Natural killer cell (primary cell): ENCODE measurements at regions not wholly inside any gene's neighbourhood (a gene's known extent, or its start where the extent isn't known, plus 50 kb on each side); places are given as distances from the start of the nearest gene placed in this dataset.
A peak's percentile ranks its signal among the peaks of the same experiment; 100 is the strongest.

Source experiments
- ATAC-seq, 3 donors: fragments of 150-1000 bp in 2 of 3; fragments of 200-7000 bp in 1 of 3; cut with Tn5 transposase; 1 replicate in 1 of 3; 2 replicates in 2 of 3; pipeline ENCODE4 v1.10.0; 2021; ENCODE audit warnings: mild to moderate bottlenecking in 2 of 3, moderate library complexity in 2 of 3
- DNase-seq, 2 donors: peaks; one replicate each; pipeline versions ENCODE4 v3.0.0 to v3.0.0-alpha.2; 2013 to 2021; ENCODE audit warnings: mixed read lengths in 1 of 2
- H3K27ac ChIP-seq: one replicate; pipeline ENCODE4 v1.5.1; 2013; ENCODE audit warnings: mild to moderate bottlenecking, low read length
- H3K27me3 ChIP-seq: one replicate; pipeline ENCODE4 v1.6.1; 2013; ENCODE audit warnings: low read length; ENCODE audit not compliant: control insufficient read depth, insufficient read depth
- H3K36me3 ChIP-seq: one replicate; pipeline ENCODE4 v1.6.1; 2013; ENCODE audit warnings: low read length; ENCODE audit not compliant: control insufficient read depth, insufficient read depth
- H3K4me1 ChIP-seq: one replicate; pipeline ENCODE4 v1.6.1; 2013; ENCODE audit warnings: low read length; ENCODE audit not compliant: control insufficient read depth, insufficient read depth
- H3K4me3 ChIP-seq: one replicate; pipeline ENCODE4 v1.5.1; 2013; ENCODE audit warnings: low read length
- H3K9me3 ChIP-seq: one replicate; pipeline ENCODE4 v1.6.1; 2013; ENCODE audit warnings: low read length; ENCODE audit not compliant: control insufficient read depth, insufficient read depth
- H3K27ac Mint-ChIP-seq, 2 donors: one replicate each; pipeline ENCODE4 v1.8.0; 2022; ENCODE audit warnings: mild to moderate bottlenecking in 2 of 2, mixed read lengths in 2 of 2, moderate library complexity in 1 of 2
- H3K27me3 Mint-ChIP-seq, 2 donors: one replicate each; pipeline ENCODE4 v1.8.0; 2022; ENCODE audit warnings: low read depth in 2 of 2, mixed read lengths in 2 of 2
- H3K36me3 Mint-ChIP-seq: one replicate; pipeline ENCODE4 v1.8.0; 2022; ENCODE audit warnings: mixed read lengths
- H3K4me1 Mint-ChIP-seq, 2 donors: one replicate each; pipeline ENCODE4 v1.8.0; 2022; ENCODE audit warnings: mixed read lengths in 2 of 2
- H3K4me3 Mint-ChIP-seq: one replicate; pipeline ENCODE4 v1.8.0; 2022; ENCODE audit warnings: mild to moderate bottlenecking, moderate library complexity, mixed read lengths
- H3K9me3 Mint-ChIP-seq, 2 donors: one replicate each; pipeline ENCODE4 v1.8.0; 2022; ENCODE audit warnings: mixed read lengths in 2 of 2
- CTCF ChIP-seq: fragments of 200-600 bp; IDR thresholded peaks from one replicate; pipeline ENCODE4 v1.8.0; 2022; ENCODE audit warnings: antibody characterized with exemption
- WGBS: methylation state at CpG from one replicate; pipeline ENCODE4 v1.1.7; 2013; ENCODE audit warnings: missing lambda C conversion rate; ENCODE audit not compliant: insufficient coverage; 5-methylcytosine and 5-hydroxymethylcytosine counted together
- intact Hi-C: fragments of 100-400 bp; cut with micrococcal nuclease; formaldehyde crosslinking; loops from one replicate; pipeline ENCODE4 v1.14.2; 2022

- H3K36me3 Mint-ChIP-seq, result no peaks in the 10 kb centered on the region
- H3K9me3 Mint-ChIP-seq, result no peaks in the 10 kb centered on the region
- H3K4me3 Mint-ChIP-seq, result no peak overlapping the region
- no peak for TF ChIP-seq CTCF
- DNase-seq (no peak), ATAC-seq (no peak)
- H3K27ac Mint-ChIP-seq, result no peak overlapping the region
- Histone ChIP-seq H3K27ac (no peak overlapping the region), H3K4me1 (no peaks in the 10 kb centered on the region), H3K27me3 (no peaks in the 10 kb centered on the region), H3K36me3 (no peaks in the 10 kb centered on the region), H3K4me3 (no peak overlapping the region), H3K9me3 (no peaks in the 10 kb centered on the region)
- WGBS, result 100% methylated on average over 1 of the region's 2 CpGs
- intact Hi-C loops, result no loop called here
- no peaks in the 10 kb centered on the region for H3K4me1 Mint-ChIP-seq
- H3K27me3 Mint-ChIP-seq, result no peaks in the 10 kb centered on the region
These were observed 92.3 kb upstream of the ARID2 start for GRCh38 chr12:45637242-45637641.

GRCh38 chr12:45637706-45638105 lies 91.8 kb upstream of the ARID2 start:
- TF ChIP-seq CTCF, result no peak
- Mint-ChIP-seq H3K27ac (no peak overlapping the region), H3K9me3 (no peaks in the 10 kb centered on the region), H3K4me1 (no peaks in the 10 kb centered on the region), H3K27me3 (no peaks in the 10 kb centered on the region), H3K4me3 (no peak overlapping the region), H3K36me3 (no peaks in the 10 kb centered on the region)
- no peaks in the 10 kb centered on the region for H3K9me3 ChIP-seq
- ATAC-seq (no peak), DNase-seq (no peak)
- no peak overlapping the region for H3K4me3 ChIP-seq
- intact Hi-C loops, result no loop called here
- H3K4me1 ChIP-seq, result no peaks in the 10 kb centered on the region
- H3K36me3 ChIP-seq, result no peaks in the 10 kb centered on the region
- H3K27me3 ChIP-seq, result no peaks in the 10 kb centered on the region
- no peak overlapping the region for H3K27ac ChIP-seq
- WGBS, result no CpG with 5 or more reads among the region's 1 CpG

GRCh38 chr12:45638386-45638785 lies 91.1 kb upstream of the ARID2 start:
- H3K4me1 ChIP-seq, result no peaks in the 10 kb centered on the region
- intact Hi-C loops, result no loop called here
- WGBS, result 100% methylated on average over 1 of the region's 1 CpG
- H3K9me3 ChIP-seq, result no peaks in the 10 kb centered on the region
- no peak overlapping the region for H3K4me3 Mint-ChIP-seq
- no peaks in the 10 kb centered on the region for H3K4me1 Mint-ChIP-seq
- H3K27ac Mint-ChIP-seq, result no peak overlapping the region
- TF ChIP-seq CTCF, result no peak
- H3K9me3 Mint-ChIP-seq, result no peaks in the 10 kb centered on the region
- H3K27me3 ChIP-seq, result no peaks in the 10 kb centered on the region
- no peaks in the 10 kb centered on the region for H3K36me3 ChIP-seq
- H3K27me3 Mint-ChIP-seq, result no peaks in the 10 kb centered on the region
- H3K27ac ChIP-seq, result no peak overlapping the region
- no peak for ATAC-seq
- DNase-seq, result no peak
- H3K36me3 Mint-ChIP-seq, result no peaks in the 10 kb centered on the region
- no peak overlapping the region for H3K4me3 ChIP-seq

GRCh38 chr12:45644541-45644940 lies 85.0 kb upstream of the ARID2 start:
- no peaks in the 10 kb centered on the region for H3K9me3 Mint-ChIP-seq
- TF ChIP-seq CTCF, result no peak
- intact Hi-C loops, result no loop called here
- Histone ChIP-seq H3K27me3 (no peaks in the 10 kb centered on the region), H3K4me1 (peaks cover 5% of the 10 kb centered on the region), H3K9me3 (no peaks in the 10 kb centered on the region), H3K4me3 (no peak overlapping the region), H3K27ac (no peak overlapping the region), H3K36me3 (no peaks in the 10 kb centered on the region)
- H3K36me3 Mint-ChIP-seq, result no peaks in the 10 kb centered on the region
- peaks cover 7 to 10% of the 10 kb centered on the region in 2 donors for H3K4me1 Mint-ChIP-seq
- peak overlapping the region; percentile 18 for H3K4me3 Mint-ChIP-seq
- H3K27ac Mint-ChIP-seq, result peak overlapping the region; percentile 22 to 58
- peaks cover under 1 to 7% of the 10 kb centered on the region in 2 donors for H3K27me3 Mint-ChIP-seq
- peak in 1 of 2 donors; percentile 14 for DNase-seq
- 0% methylated on average over 1 of the region's 1 CpG for WGBS
- peak in 1 of 3 donors; percentile 48 for ATAC-seq
